ENCODE measurements at regions not wholly inside any gene's neighbourhood (a gene's known extent, or its start where the extent isn't known, plus 50 kb on each side); places are given as distances from the start of the nearest gene placed in this dataset.
"Not testable (repeated sequence)": the region's sequence is repeated elsewhere in the genome, so short reads cannot be mapped to it uniquely, and the experiment has no call there.

- no peaks in the 10 kb centered on the region for H3K9me3 ChIP-seq
- H3K4me3 ChIP-seq, result no peak overlapping the region
- no peaks in the 10 kb centered on the region for H3K36me3 ChIP-seq
- ATAC-seq, result no peak
- H3K27me3 ChIP-seq, result no peaks in the 10 kb centered on the region
- no peak overlapping the region for H3K27ac ChIP-seq
- no peak for DNase-seq
- TF ChIP-seq CTCF (IDR thresholded peaks at IDR 0.05), result no peak
- H3K4me1 ChIP-seq, result peaks cover 0 to 10% (median 0%) of the 10 kb centered on the region in 9 donors
- 50 to 59% methylated on average over 3 of the region's 3 CpGs for WGBS, 2 donors
- intact Hi-C loops (cut with DNase I), result loop anchor here in 1 of 10 donors (5.0 kb wide), 1 partner anchor 235 kb away; the partner anchor contains the start of gene TENT5A
Measured at GRCh38 chr6:81517455-81517854, 235.0 kb downstream of the TENT5A start.

GRCh38 chr6:81515562-81516453, 236.7 kb downstream of the TENT5A start:
- intact Hi-C loops (cut with DNase I), result loop anchor here in 2 of 10 donors (2.0 to 5.0 kb wide), 2 partner anchors 236 to 237 kb away; partner anchors contain the start of gene TENT5A (in 2 of the 2)
- H3K4me3 ChIP-seq, result peak overlapping the region in 1 of 10 donors; percentile 10
- WGBS, 2 donors, result 34 to 38% methylated on average over 7 of the region's 7 CpGs

GRCh38 chr6:81514195-81514594, 238.3 kb downstream of the TENT5A start:
- not testable (repeated sequence) for H3K36me3 ChIP-seq, H3K27me3 ChIP-seq, H3K9me3 ChIP-seq, ATAC-seq, H3K4me1 ChIP-seq, DNase-seq, H3K4me3 ChIP-seq, H3K27ac ChIP-seq
- intact Hi-C loops (cut with DNase I), result loop anchor here in 1 of 10 donors (2.0 kb wide), 1 partner anchor 239 kb away; the partner anchor contains the start of gene TENT5A
- 70 to 89% methylated on average over 4 of the region's 4 CpGs for WGBS, 2 donors

More at GRCh38 chr6:81515562-81516453, 236.7 kb downstream of the TENT5A start:
- Histone ChIP-seq H3K36me3 (no peaks in the 10 kb centered on the region), H3K27me3 (no peaks in the 10 kb centered on the region), H3K4me1 (peaks cover 0 to 10% (median 0%) of the 10 kb centered on the region in 9 donors), H3K27ac (peak overlapping the region in 3 of 10 donors; percentile 13 to 35 (median 20)), H3K9me3 (no peaks in the 10 kb centered on the region)
- TF ChIP-seq CTCF (IDR thresholded peaks at IDR 0.05), result no peak
- ATAC-seq (peak in 7 of 8 donors; percentile 29 to 86 (median 73)), DNase-seq (no peak)

GRCh38 chr6:81511423-81511822, 241.1 kb downstream of the TENT5A start:
- Histone ChIP-seq H3K9me3 (peaks cover 0 to 7% (median 0%) of the 10 kb centered on the region in 11 donors), H3K4me3 (no peak overlapping the region), H3K27me3 (no peaks in the 10 kb centered on the region), H3K36me3 (no peaks in the 10 kb centered on the region), H3K4me1 (peaks cover 0 to 8% (median 0%) of the 10 kb centered on the region in 9 donors), H3K27ac (no peak overlapping the region)
- no peak for DNase-seq
- WGBS, 2 donors, result 0 to 17% methylated on average over 1 of the region's 1 CpG
- peak in 2 of 8 donors; percentile 27 to 34 for ATAC-seq
- TF ChIP-seq CTCF (IDR thresholded peaks at IDR 0.05), result no peak
- intact Hi-C loops (cut with DNase I), result no loop called here
